HepG2 (cell line): ENCODE measurements at regions not wholly inside any gene's neighbourhood (a gene's known extent, or its start where the extent isn't known, plus 50 kb on each side); places are given as distances from the start of the nearest gene placed in this dataset.

ENCODE experiments used
- CAMTA2 ChIP-seq: sonication (generic); formaldehyde crosslinking; IDR thresholded peaks from 2 replicates; pipeline ENCODE4 v1.4.0; 2020; ENCODE audit warnings: mild to moderate bottlenecking, missing genetic modification reagents, borderline replicate concordance
- HIVEP1 ChIP-seq: sonication (generic); formaldehyde crosslinking; IDR thresholded peaks from 2 replicates; pipeline ENCODE4 v1.4.0; 2020; ENCODE audit warnings: mild to moderate bottlenecking, missing genetic modification reagents
- SMAD3 ChIP-seq: sonication (generic); formaldehyde crosslinking; IDR thresholded peaks from 2 replicates; pipeline ENCODE4 v1.4.0; 2020; ENCODE audit warnings: missing genetic modification reagents
- TRAFD1 ChIP-seq: sonication (generic); formaldehyde crosslinking; IDR thresholded peaks from 2 replicates; pipeline ENCODE4 v1.5.1; 2020; ENCODE audit warnings: missing genetic modification reagents, mild to moderate bottlenecking, borderline replicate concordance
- ZBTB44 ChIP-seq: sonication (generic); formaldehyde crosslinking; IDR thresholded peaks from 2 replicates; pipeline ENCODE4 v1.4.0; 2020; ENCODE audit warnings: missing genetic modification reagents
- ZNF430 ChIP-seq: sonication (generic); formaldehyde crosslinking; IDR thresholded peaks from 2 replicates; pipeline ENCODE4 v1.9.0; 2021; ENCODE audit warnings: mild to moderate bottlenecking, missing genetic modification reagents
- ZNF788 ChIP-seq: sonication (generic); formaldehyde crosslinking; IDR thresholded peaks from 2 replicates; pipeline ENCODE4 v1.5.0; 2020; ENCODE audit warnings: mild to moderate bottlenecking, missing genetic modification reagents, borderline replicate concordance
- TF ChIP-seq, protein P1 (sequence below): sonication (generic); formaldehyde crosslinking; IDR thresholded peaks from 2 replicates; pipeline ENCODE4 v1.5.0; 2020; ENCODE audit warnings: mild to moderate bottlenecking, missing genetic modification reagents, borderline replicate concordance
- TF ChIP-seq, protein P2 (sequence below): sonication (generic); formaldehyde crosslinking; IDR thresholded peaks from 2 replicates; pipeline ENCODE4 v1.9.0; 2021; ENCODE audit warnings: missing genetic modification reagents, mild to moderate bottlenecking, borderline replicate concordance
- TF ChIP-seq, protein P3 (sequence below): fragments of 450-650 bp; IDR thresholded peaks from 2 replicates; pipeline ENCODE4 v1.6.1; 2017; ENCODE audit warnings: mild to moderate bottlenecking
- TF ChIP-seq, protein P4 (sequence below): sonication (generic); formaldehyde crosslinking; IDR thresholded peaks from 2 replicates; pipeline ENCODE4 v1.5.0; 2020; ENCODE audit warnings: mild to moderate bottlenecking, missing genetic modification reagents

GRCh38 chr2:190809139-190809764, 71.4 kb upstream of the GLS start (continued):
- TF ChIP-seq, protein P1, sequence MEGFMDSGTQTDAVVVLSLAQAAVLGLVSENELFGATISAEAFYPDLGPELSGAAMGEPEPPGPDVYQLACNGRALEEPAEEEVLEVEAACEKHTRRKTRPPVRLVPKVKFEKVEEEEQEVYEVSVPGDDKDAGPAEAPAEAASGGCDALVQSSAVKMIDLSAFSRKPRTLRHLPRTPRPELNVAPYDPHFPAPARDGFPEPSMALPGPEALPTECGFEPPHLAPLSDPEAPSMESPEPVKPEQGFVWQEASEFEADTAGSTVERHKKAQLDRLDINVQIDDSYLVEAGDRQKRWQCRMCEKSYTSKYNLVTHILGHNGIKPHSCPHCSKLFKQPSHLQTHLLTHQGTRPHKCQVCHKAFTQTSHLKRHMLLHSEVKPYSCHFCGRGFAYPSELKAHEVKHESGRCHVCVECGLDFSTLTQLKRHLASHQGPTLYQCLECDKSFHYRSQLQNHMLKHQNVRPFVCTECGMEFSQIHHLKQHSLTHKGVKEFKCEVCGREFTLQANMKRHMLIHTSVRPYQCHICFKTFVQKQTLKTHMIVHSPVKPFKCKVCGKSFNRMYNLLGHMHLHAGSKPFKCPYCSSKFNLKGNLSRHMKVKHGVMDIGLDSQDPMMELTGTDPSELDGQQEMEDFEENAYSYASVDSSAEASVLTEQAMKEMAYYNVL (CRISPR knock-in tag): peak; percentile 65
- TF ChIP-seq, protein P2, sequence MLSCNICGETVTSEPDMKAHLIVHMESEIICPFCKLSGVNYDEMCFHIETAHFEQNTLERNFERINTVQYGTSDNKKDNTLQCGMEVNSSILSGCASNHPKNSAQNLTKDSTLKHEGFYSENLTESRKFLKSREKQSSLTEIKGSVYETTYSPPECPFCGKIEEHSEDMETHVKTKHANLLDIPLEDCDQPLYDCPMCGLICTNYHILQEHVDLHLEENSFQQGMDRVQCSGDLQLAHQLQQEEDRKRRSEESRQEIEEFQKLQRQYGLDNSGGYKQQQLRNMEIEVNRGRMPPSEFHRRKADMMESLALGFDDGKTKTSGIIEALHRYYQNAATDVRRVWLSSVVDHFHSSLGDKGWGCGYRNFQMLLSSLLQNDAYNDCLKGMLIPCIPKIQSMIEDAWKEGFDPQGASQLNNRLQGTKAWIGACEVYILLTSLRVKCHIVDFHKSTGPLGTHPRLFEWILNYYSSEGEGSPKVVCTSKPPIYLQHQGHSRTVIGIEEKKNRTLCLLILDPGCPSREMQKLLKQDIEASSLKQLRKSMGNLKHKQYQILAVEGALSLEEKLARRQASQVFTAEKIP (CRISPR knock-in tag): no peak
- TF ChIP-seq, protein P3, sequence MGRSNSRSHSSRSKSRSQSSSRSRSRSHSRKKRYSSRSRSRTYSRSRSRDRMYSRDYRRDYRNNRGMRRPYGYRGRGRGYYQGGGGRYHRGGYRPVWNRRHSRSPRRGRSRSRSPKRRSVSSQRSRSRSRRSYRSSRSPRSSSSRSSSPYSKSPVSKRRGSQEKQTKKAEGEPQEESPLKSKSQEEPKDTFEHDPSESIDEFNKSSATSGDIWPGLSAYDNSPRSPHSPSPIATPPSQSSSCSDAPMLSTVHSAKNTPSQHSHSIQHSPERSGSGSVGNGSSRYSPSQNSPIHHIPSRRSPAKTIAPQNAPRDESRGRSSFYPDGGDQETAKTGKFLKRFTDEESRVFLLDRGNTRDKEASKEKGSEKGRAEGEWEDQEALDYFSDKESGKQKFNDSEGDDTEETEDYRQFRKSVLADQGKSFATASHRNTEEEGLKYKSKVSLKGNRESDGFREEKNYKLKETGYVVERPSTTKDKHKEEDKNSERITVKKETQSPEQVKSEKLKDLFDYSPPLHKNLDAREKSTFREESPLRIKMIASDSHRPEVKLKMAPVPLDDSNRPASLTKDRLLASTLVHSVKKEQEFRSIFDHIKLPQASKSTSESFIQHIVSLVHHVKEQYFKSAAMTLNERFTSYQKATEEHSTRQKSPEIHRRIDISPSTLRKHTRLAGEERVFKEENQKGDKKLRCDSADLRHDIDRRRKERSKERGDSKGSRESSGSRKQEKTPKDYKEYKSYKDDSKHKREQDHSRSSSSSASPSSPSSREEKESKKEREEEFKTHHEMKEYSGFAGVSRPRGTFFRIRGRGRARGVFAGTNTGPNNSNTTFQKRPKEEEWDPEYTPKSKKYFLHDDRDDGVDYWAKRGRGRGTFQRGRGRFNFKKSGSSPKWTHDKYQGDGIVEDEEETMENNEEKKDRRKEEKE: no peak
- TF ChIP-seq HIVEP1: no peak
- TF ChIP-seq, protein P4, sequence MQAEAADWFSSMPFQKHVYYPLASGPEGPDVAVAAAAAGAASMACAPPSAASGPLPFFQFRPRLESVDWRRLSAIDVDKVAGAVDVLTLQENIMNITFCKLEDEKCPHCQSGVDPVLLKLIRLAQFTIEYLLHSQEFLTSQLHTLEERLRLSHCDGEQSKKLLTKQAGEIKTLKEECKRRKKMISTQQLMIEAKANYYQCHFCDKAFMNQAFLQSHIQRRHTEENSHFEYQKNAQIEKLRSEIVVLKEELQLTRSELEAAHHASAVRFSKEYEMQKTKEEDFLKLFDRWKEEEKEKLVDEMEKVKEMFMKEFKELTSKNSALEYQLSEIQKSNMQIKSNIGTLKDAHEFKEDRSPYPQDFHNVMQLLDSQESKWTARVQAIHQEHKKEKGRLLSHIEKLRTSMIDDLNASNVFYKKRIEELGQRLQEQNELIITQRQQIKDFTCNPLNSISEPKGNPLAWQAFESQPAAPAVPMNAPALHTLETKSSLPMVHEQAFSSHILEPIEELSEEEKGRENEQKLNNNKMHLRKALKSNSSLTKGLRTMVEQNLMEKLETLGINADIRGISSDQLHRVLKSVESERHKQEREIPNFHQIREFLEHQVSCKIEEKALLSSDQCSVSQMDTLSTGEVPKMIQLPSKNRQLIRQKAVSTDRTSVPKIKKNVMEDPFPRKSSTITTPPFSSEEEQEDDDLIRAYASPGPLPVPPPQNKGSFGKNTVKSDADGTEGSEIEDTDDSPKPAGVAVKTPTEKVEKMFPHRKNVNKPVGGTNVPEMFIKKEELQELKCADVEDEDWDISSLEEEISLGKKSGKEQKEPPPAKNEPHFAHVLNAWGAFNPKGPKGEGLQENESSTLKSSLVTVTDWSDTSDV: no peak
- peak; percentile 58 for TF ChIP-seq ZBTB44 (CRISPR knock-in tag)
- peak; percentile 92; the same call in 1 of the 2 replicates for TF ChIP-seq ZNF430
- no peak for TF ChIP-seq CAMTA2 (CRISPR knock-in tag)
- TF ChIP-seq SMAD3 (CRISPR knock-in tag): peak; percentile 99
- TF ChIP-seq TRAFD1 (CRISPR knock-in tag): no peak
- TF ChIP-seq ZNF788 (CRISPR knock-in tag): peak; percentile 65; the same call in 1 of the 2 replicates
